ENCODE measurements at regions not wholly inside any gene's neighbourhood (a gene's known extent, or its start where the extent isn't known, plus 50 kb on each side); places are given as distances from the start of the nearest gene placed in this dataset.

- TF ChIP-seq, protein P1, sequence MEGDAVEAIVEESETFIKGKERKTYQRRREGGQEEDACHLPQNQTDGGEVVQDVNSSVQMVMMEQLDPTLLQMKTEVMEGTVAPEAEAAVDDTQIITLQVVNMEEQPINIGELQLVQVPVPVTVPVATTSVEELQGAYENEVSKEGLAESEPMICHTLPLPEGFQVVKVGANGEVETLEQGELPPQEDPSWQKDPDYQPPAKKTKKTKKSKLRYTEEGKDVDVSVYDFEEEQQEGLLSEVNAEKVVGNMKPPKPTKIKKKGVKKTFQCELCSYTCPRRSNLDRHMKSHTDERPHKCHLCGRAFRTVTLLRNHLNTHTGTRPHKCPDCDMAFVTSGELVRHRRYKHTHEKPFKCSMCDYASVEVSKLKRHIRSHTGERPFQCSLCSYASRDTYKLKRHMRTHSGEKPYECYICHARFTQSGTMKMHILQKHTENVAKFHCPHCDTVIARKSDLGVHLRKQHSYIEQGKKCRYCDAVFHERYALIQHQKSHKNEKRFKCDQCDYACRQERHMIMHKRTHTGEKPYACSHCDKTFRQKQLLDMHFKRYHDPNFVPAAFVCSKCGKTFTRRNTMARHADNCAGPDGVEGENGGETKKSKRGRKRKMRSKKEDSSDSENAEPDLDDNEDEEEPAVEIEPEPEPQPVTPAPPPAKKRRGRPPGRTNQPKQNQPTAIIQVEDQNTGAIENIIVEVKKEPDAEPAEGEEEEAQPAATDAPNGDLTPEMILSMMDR (conservative IDR thresholded peaks at IDR 0.05; ENCODE audit: low read depth, low read length): no peak
- no peak for TF ChIP-seq EZH2 (IDR thresholded peaks at IDR 0.05; ENCODE audit: low read length, unreplicated experiment)
Measured at GRCh38 chr17:51454456-51454978, 194.2 kb downstream of the UTP18 start.
